ENCODE measurements at regions not wholly inside any gene's neighbourhood (a gene's known extent, or its start where the extent isn't known, plus 50 kb on each side); places are given as distances from the start of the nearest gene placed in this dataset.

GRCh38 chr1:222441066-222441465 lies 106.8 kb downstream of the HHIPL2 start:
- no peak for TF ChIP-seq EZH2 (optimal IDR thresholded peaks at IDR 0.05; ENCODE audit: low read depth, low read length)
- TF ChIP-seq CTCF (IDR thresholded peaks at IDR 0.05; ENCODE audit: low read length) = no peak
